Liver (tissue), 8 donors: ENCODE measurements at regions not wholly inside any gene's neighbourhood (a gene's known extent, or its start where the extent isn't known, plus 50 kb on each side); places are given as distances from the start of the nearest gene placed in this dataset.

ENCODE experiments used
- DNase-seq: peaks from one replicate; pipeline ENCODE4 v3.0.0-alpha.2; 2017; ENCODE audit warnings: low spot score
- H3K27ac ChIP-seq, 2 donors: one replicate each; pipeline ENCODE4 v1.7.0; 2013; ENCODE audit warnings: inconsistent platforms in 2 of 2, low read length in 2 of 2, control low read depth in 1 of 2, low read depth in 1 of 2, mild to moderate bottlenecking in 1 of 2
- H3K27me3 ChIP-seq, 4 donors: one replicate each; pipeline versions ENCODE4 v1.6.1 to v1.7.0; 2013; ENCODE audit warnings: low read length in 3 of 4, inconsistent platforms in 1 of 4, mild to moderate bottlenecking in 1 of 4, moderate library complexity in 1 of 4; ENCODE audit not compliant: control insufficient read depth in 4 of 4, insufficient read depth in 4 of 4
- H3K36me3 ChIP-seq, 4 donors: one replicate each; pipeline versions ENCODE4 v1.6.1 to v1.7.0; 2013; ENCODE audit warnings: low read length in 3 of 4, mild to moderate bottlenecking in 3 of 4, low read depth in 1 of 4, moderate library complexity in 1 of 4; ENCODE audit not compliant: control insufficient read depth in 4 of 4, insufficient read depth in 3 of 4
- H3K4me1 ChIP-seq, 4 donors: one replicate each; pipeline versions ENCODE4 v1.6.1 to v1.7.0; 2013; ENCODE audit warnings: low read length in 3 of 4, mild to moderate bottlenecking in 3 of 4, moderate library complexity in 1 of 4; ENCODE audit not compliant: control insufficient read depth in 4 of 4, insufficient read depth in 4 of 4
- H3K4me3 ChIP-seq, 3 donors: one replicate each; pipeline versions ENCODE4 v1.6.1 to v1.7.0; 2013; ENCODE audit warnings: low read length in 3 of 3, control low read depth in 1 of 3, low read depth in 1 of 3, mild to moderate bottlenecking in 1 of 3
- H3K9ac ChIP-seq, 2 donors: one replicate each; pipeline ENCODE4 v1.7.0; 2013; ENCODE audit warnings: low read length in 2 of 2, mild to moderate bottlenecking in 2 of 2, moderate library complexity in 2 of 2, control low read depth in 1 of 2, low read depth in 1 of 2
- H3K9me3 ChIP-seq, 4 donors: one replicate each; pipeline versions ENCODE4 v1.6.1 to v1.7.0; 2013; ENCODE audit warnings: low read length in 3 of 4; ENCODE audit not compliant: control insufficient read depth in 4 of 4
- ATF3 ChIP-seq: IDR thresholded peaks from 2 replicates; pipeline ENCODE4 v1.6.1; 2016; ENCODE audit warnings: antibody characterized with exemption
- CTCF ChIP-seq: fragments of 150-350 bp; IDR thresholded peaks from 2 replicates; pipeline ENCODE4 v1.5.1; 2017; ENCODE audit warnings: improper control_type of control experiment, low read depth, low read length; ENCODE audit not compliant: missing input control
- EGR1 ChIP-seq, 2 donors: IDR thresholded peaks; 2 replicates each; pipeline ENCODE4 v1.6.1; 2016 to 2018; ENCODE audit warnings: antibody characterized with exemption in 2 of 2, low read depth in 2 of 2
- FOXA1 ChIP-seq: IDR thresholded peaks from 2 replicates; pipeline ENCODE4 v1.6.1; 2016; ENCODE audit warnings: antibody characterized with exemption
- FOXA2 ChIP-seq: IDR thresholded peaks from 2 replicates; pipeline ENCODE4 v1.6.1; 2016; ENCODE audit warnings: antibody characterized with exemption
- GABPA ChIP-seq, 2 donors: IDR thresholded peaks in 1 of 2; conservative IDR thresholded peaks in 1 of 2; 2 replicates each; pipeline ENCODE4 v1.6.1; 2016; ENCODE audit warnings: antibody characterized with exemption in 2 of 2, mild to moderate bottlenecking in 1 of 2, moderate library complexity in 1 of 2
- HNF4A ChIP-seq, 2 donors: conservative IDR thresholded peaks; 2 replicates each; pipeline ENCODE4 v1.6.1; 2016; ENCODE audit warnings: antibody characterized with exemption in 2 of 2, mild to moderate bottlenecking in 2 of 2
- HNF4G ChIP-seq: IDR thresholded peaks from 2 replicates; pipeline ENCODE4 v1.6.1; 2016; ENCODE audit warnings: antibody characterized with exemption
- JUND ChIP-seq, 2 donors: IDR thresholded peaks; 2 replicates each; pipeline ENCODE4 v1.6.1; 2016; ENCODE audit warnings: antibody characterized with exemption in 2 of 2
- MAX ChIP-seq: IDR thresholded peaks from 2 replicates; pipeline ENCODE4 v1.6.1; 2016; ENCODE audit warnings: antibody characterized with exemption
- NR2F2 ChIP-seq: IDR thresholded peaks from 2 replicates; pipeline ENCODE4 v1.6.1; 2016; ENCODE audit warnings: antibody characterized with exemption
- RAD21 ChIP-seq, 2 donors: IDR thresholded peaks; 2 replicates each; pipeline ENCODE4 v1.6.1; 2016; ENCODE audit warnings: antibody characterized with exemption in 2 of 2, mild to moderate bottlenecking in 2 of 2
- REST ChIP-seq: IDR thresholded peaks from 2 replicates; pipeline ENCODE4 v1.6.1; 2016; ENCODE audit warnings: antibody characterized with exemption, mild to moderate bottlenecking
- RXRA ChIP-seq, 2 donors: IDR thresholded peaks; 2 replicates each; pipeline ENCODE4 v1.6.1; 2017 to 2018; ENCODE audit warnings: antibody characterized with exemption in 2 of 2, mild to moderate bottlenecking in 1 of 2
- SP1 ChIP-seq: IDR thresholded peaks from 2 replicates; pipeline ENCODE4 v1.6.1; 2018; ENCODE audit warnings: antibody characterized with exemption, mild to moderate bottlenecking
- TAF1 ChIP-seq: conservative IDR thresholded peaks from 2 replicates; pipeline ENCODE4 v1.6.1; 2016; ENCODE audit warnings: antibody characterized with exemption, mild to moderate bottlenecking
- YY1 ChIP-seq: IDR thresholded peaks from 2 replicates; pipeline ENCODE4 v1.6.1; 2016; ENCODE audit warnings: antibody characterized with exemption, mild to moderate bottlenecking
- ZBTB33 ChIP-seq: IDR thresholded peaks from 2 replicates; pipeline ENCODE4 v1.6.1; 2016; ENCODE audit warnings: antibody characterized with exemption
- WGBS: extraction: QIAGEN DNeasy Blood & Tissue Kit; methylation state at CpG from one replicate; pipeline ENCODE4 v1.1.7; 2013; 5-methylcytosine and 5-hydroxymethylcytosine counted together
- donor health status: healthy.
- donor health status: healthy.
- donor health status: healthy.
- donor health status: healthy.
- donor health status: healthy.

GRCh38 chr6:74749211-74750147 is 456.4 kb downstream of the COL12A1 start (continued):
- no peak for TF ChIP-seq ZBTB33
- TF ChIP-seq FOXA1 = no peak
- TF ChIP-seq MAX = no peak
- no peak for TF ChIP-seq HNF4A (conservative IDR thresholded peaks at IDR 0.05)

- WGBS = 41% methylated on average over 1 of the region's 1 CpG
These were observed 460.2 kb downstream of the COL12A1 start for GRCh38 chr6:74745670-74746069.

More at GRCh38 chr6:74745670-74746069, 460.2 kb downstream of the COL12A1 start:
- no peaks in the 10 kb centered on the region for H3K36me3 ChIP-seq
- DNase-seq = no peak
- H3K27me3 ChIP-seq = no peaks in the 10 kb centered on the region
- H3K9ac ChIP-seq = no peak overlapping the region
- H3K4me3 ChIP-seq = no peak overlapping the region
- no peak overlapping the region for H3K27ac ChIP-seq
- H3K4me1 ChIP-seq = no peaks in the 10 kb centered on the region
- TF ChIP-seq EGR1 (IDR thresholded peaks at IDR 0.05; ENCODE audit: low read depth in 2 of 2) (no peak), HNF4G (no peak), FOXA1 (no peak), SP1 (no peak), TAF1 (no peak), ATF3 (no peak), REST (no peak), ZBTB33 (no peak), CTCF (no peak), NR2F2 (no peak), YY1 (no peak), GABPA (IDR thresholded peaks at IDR 0.05 in 1 of 2, conservative IDR thresholded peaks at IDR 0.05 in 1 of 2) (no peak), MAX (no peak), JUND (IDR thresholded peaks at IDR 0.05) (no peak), FOXA2 (no peak), RAD21 (IDR thresholded peaks at IDR 0.05) (no peak), RXRA (IDR thresholded peaks at IDR 0.05) (no peak), HNF4A (conservative IDR thresholded peaks at IDR 0.05) (no peak)
- no peaks in the 10 kb centered on the region for H3K9me3 ChIP-seq
